K562 (cell line): ENCODE measurements at regions not wholly inside any gene's neighbourhood (a gene's known extent, or its start where the extent isn't known, plus 50 kb on each side); places are given as distances from the start of the nearest gene placed in this dataset.

Experiments used
- ATAC-seq: fragments of 200-7000 bp; cut with Tn5 transposase; 3 replicates; pipeline ENCODE4 v1.9.1; 2020; ENCODE audit warnings: moderate library complexity
- BruUV-seq: library from RNA; stranded (reverse); fragments of 400-500 nt; replicated peaks from 2 replicates; lab custom pipeline; 2021; lab: Mats Ljungman, UMichigan
- CTCF ChIA-PET: fragments of 300-600 bp; formaldehyde crosslinking; extraction: SDS; loops from one replicate; lab custom pipeline; 2021; ENCODE audit warnings: low intra/inter-chr PET ratio; lab: Yijun Ruan, JAX
- POLR2A ChIA-PET: fragments of 300-600, 350-650 bp; sonication (Branson Sonifier 250); formaldehyde crosslinking; extraction: SDS; loops from one replicate; lab custom pipeline; 2021; ENCODE audit warnings: antibody characterized with exemption, inconsistent platforms; lab: Yijun Ruan, JAX
- DNase-seq, 4 experiments: peaks; one replicate each; pipeline versions ENCODE4 v3.0.0 to v3.0.0-alpha.2; 2011 to 2018; ENCODE audit warnings: low spot score in 3 of 4, mixed read lengths in 3 of 4; ENCODE audit errors: extremely low read depth in 1 of 4
- FAIRE-seq: peaks from 2 replicates; lab custom pipeline; 2011; peaks lifted over from hg19 to GRCh38; lab: Jason Lieb, UNC
- H2AFZ ChIP-seq: 2 replicates; pipeline ENCODE4 v1.6.0; 2011; ENCODE audit warnings: low read depth, low read length, control low read depth, inconsistent platforms
- H3K27ac ChIP-seq: fragments of 200-600 bp; 3 replicates; pipeline ENCODE4 v1.8.0; 2011; ENCODE audit warnings: low read depth, mild to moderate bottlenecking, control low read depth, inconsistent platforms, low read length, moderate library complexity, mixed read lengths; ENCODE audit errors: extremely low read depth
- H3K27me3 ChIP-seq, 2 experiments: fragments of 300-600 bp in 1 of 2; 2 replicates in 1 of 2; 3 replicates in 1 of 2; pipeline versions ENCODE4 v1.6.0 to v1.8.0; 2011; ENCODE audit warnings: inconsistent platforms in 2 of 2, low read length in 2 of 2, mild to moderate bottlenecking in 1 of 2, mixed read lengths in 1 of 2, moderate library complexity in 1 of 2; ENCODE audit not compliant: control insufficient read depth in 2 of 2, insufficient read depth in 2 of 2
- H3K36me3 ChIP-seq: fragments of 300-600 bp; 3 replicates; pipeline ENCODE4 v1.8.0; 2011; ENCODE audit warnings: mild to moderate bottlenecking, low read length, inconsistent platforms; ENCODE audit not compliant: control insufficient read depth, insufficient read depth
- H3K4me1 ChIP-seq, 2 experiments: fragments of 200-600 bp in 1 of 2; replicated peaks in 1 of 2; 2 replicates in 1 of 2; 3 replicates in 1 of 2; pipeline versions ENCODE4 v1.5.1 to v1.8.0; 2011; ENCODE audit warnings: inconsistent platforms in 2 of 2, low read length in 2 of 2, mild to moderate bottlenecking in 1 of 2, mixed read lengths in 1 of 2, moderate library complexity in 1 of 2; ENCODE audit not compliant: control insufficient read depth in 2 of 2, insufficient read depth in 2 of 2
- H3K4me2 ChIP-seq: 2 replicates; pipeline ENCODE4 v1.6.1; 2011; ENCODE audit warnings: low read length, control low read depth, inconsistent platforms, mixed read lengths; ENCODE audit not compliant: insufficient read depth
- H3K4me3 ChIP-seq: fragments of 200-600 bp; sonication (generic), shearing (Covaris generic); 2 replicates; pipeline ENCODE4 v1.5.1; 2016; ENCODE audit warnings: control low read depth, inconsistent platforms
- H3K79me2 ChIP-seq: fragments of 200-600 bp; 3 replicates; pipeline ENCODE4 v1.8.0; 2011; ENCODE audit warnings: low read length, inconsistent platforms; ENCODE audit not compliant: control insufficient read depth, insufficient read depth
- H3K9ac ChIP-seq, 2 experiments: 2 replicates each; pipeline versions ENCODE4 v1.6.0 to v1.6.1; 2011; ENCODE audit warnings: low read depth in 2 of 2, low read length in 2 of 2, control low read depth in 1 of 2, inconsistent platforms in 1 of 2, mild to moderate bottlenecking in 1 of 2, mixed read lengths in 1 of 2; ENCODE audit not compliant: insufficient read depth in 1 of 2
- H3K9me1 ChIP-seq: one replicate; pipeline ENCODE4 v1.6.0; 2011; ENCODE audit warnings: inconsistent platforms, mild to moderate bottlenecking, low read length, moderate library complexity; ENCODE audit not compliant: control insufficient read depth, insufficient read depth
- H3K9me3 ChIP-seq: replicated peaks from 2 replicates; pipeline ENCODE4 v1.5.1; 2011; ENCODE audit warnings: low read depth, low read length, inconsistent platforms; ENCODE audit not compliant: control insufficient read depth, insufficient read depth
- H4K20me1 ChIP-seq: replicated peaks from 2 replicates; pipeline ENCODE4 v1.6.1; 2011; ENCODE audit warnings: low read length, inconsistent platforms, mixed read lengths; ENCODE audit not compliant: control insufficient read depth, insufficient read depth
- HNRNPL ChIP-seq: fragments of 200-400 bp; formaldehyde crosslinking; IDR thresholded peaks from 2 replicates; pipeline ENCODE4 v1.6.1; 2017; ENCODE audit warnings: low read depth, mild to moderate bottlenecking, low read length
- HSF4 ChIP-seq: fragments of 250-450 bp; sonication (Bioruptor Pico); IDR thresholded peaks from 2 replicates; pipeline ENCODE4 v2.1.2; 2022; ENCODE audit warnings: mild to moderate bottlenecking, moderate library complexity, borderline replicate concordance
- PHB2 ChIP-seq: fragments of 450-650 bp; IDR thresholded peaks from 2 replicates; pipeline ENCODE4 v1.6.1; 2017; ENCODE audit warnings: low read depth
- PRMT5 ChIP-seq: sonication (generic); formaldehyde crosslinking; IDR thresholded peaks from 2 replicates; pipeline ENCODE4 v1.5.0; 2020; ENCODE audit warnings: missing genetic modification reagents
- RFX7 ChIP-seq: fragments of 250-450 bp; sonication (Bioruptor Pico); IDR thresholded peaks from 2 replicates; pipeline ENCODE4 v1.5.1; 2021; ENCODE audit warnings: mild to moderate bottlenecking
- SAP30 ChIP-seq: fragments of 200-600 bp; sonication (generic); IDR thresholded peaks from 2 replicates; pipeline ENCODE4 v1.6.1; 2012; ENCODE audit warnings: borderline replicate concordance, low read depth, mild to moderate bottlenecking, moderate library complexity, low read length, control low read depth, inconsistent platforms; ENCODE audit not compliant: insufficient read depth, poor library complexity, severe bottlenecking
- STAT5A ChIP-seq: IDR thresholded peaks from 2 replicates; pipeline ENCODE4 v1.6.1; 2012; ENCODE audit warnings: low read length, inconsistent platforms, borderline replicate concordance
- THRA ChIP-seq: fragments of 450-650 bp; IDR thresholded peaks from 2 replicates; pipeline ENCODE4 v1.6.1; 2017; ENCODE audit warnings: mild to moderate bottlenecking, moderate library complexity
- ZBTB12 ChIP-seq: fragments of 250-450 bp; sonication (Bioruptor Pico); IDR thresholded peaks from 2 replicates; pipeline ENCODE4 v1.4.0; 2020
- ZKSCAN1 ChIP-seq: fragments of 150-350 bp; IDR thresholded peaks from 2 replicates; pipeline ENCODE4 v1.6.1; 2016; ENCODE audit warnings: low read depth, low read length
- ZNF655 ChIP-seq: fragments of 250-450 bp; sonication (Bioruptor Pico); IDR thresholded peaks from 2 replicates; pipeline ENCODE4 v1.5.0; 2021
- WGBS: fragments of 100-300 bp; shearing (Covaris generic); methylation state at CpG from one replicate; pipeline ENCODE4 v1.1.6; 2016; ENCODE audit warnings: low coverage, mixed read lengths; ENCODE audit not compliant: insufficient coverage; ENCODE audit errors: missing lambda C conversion rate; 5-methylcytosine and 5-hydroxymethylcytosine counted together
- in situ Hi-C: fragments of 300-500 bp; cut with MboI; formaldehyde crosslinking; loops from 4 replicates; pipeline ENCODE4 v1.15.0; 2018; ENCODE audit warnings: inconsistent platforms, mixed read lengths
- intact Hi-C: fragments of 100-400 bp; cut with micrococcal nuclease; formaldehyde crosslinking; loops from 2 replicates; pipeline ENCODE4 v1.14.2; 2022
- TF ChIP-seq, protein P1 (sequence below), 2 experiments: fragments of 450-650 bp; IDR thresholded peaks; 2 replicates each; pipeline ENCODE4 v1.6.1; 2016
- TF ChIP-seq, protein P2 (sequence below): sonication (generic); formaldehyde crosslinking; IDR thresholded peaks from 2 replicates; pipeline ENCODE4 v1.8.0; 2022; ENCODE audit warnings: missing genetic modification reagents, mild to moderate bottlenecking, borderline replicate concordance
- TF ChIP-seq, protein P3 (sequence below), 2 experiments: fragments of 450-650 bp; conservative IDR thresholded peaks; 2 replicates each; pipeline ENCODE4 v1.6.1; 2017; ENCODE audit warnings: mild to moderate bottlenecking in 2 of 2, moderate library complexity in 2 of 2

DNA sequence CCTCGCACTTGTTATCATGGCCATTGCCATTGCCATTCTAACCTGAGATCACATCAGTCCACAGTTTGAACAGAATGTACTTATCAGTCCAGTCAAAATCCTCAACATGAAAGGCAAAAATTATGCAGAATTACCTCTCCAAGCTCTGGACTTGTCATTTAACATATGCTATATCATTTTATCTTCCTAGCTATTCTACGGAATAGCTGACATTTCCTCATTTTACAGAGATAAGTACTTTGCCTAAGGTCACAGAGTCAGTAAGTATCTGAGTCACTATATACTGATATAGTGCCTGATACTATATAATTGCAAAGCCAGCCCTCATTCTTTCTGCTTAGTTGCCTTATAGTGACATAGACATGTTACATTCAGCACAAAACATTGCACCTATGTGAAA, 456.9 kb upstream of the GHITM start:
- in situ Hi-C loops: no loop called here
- no peak for DNase-seq
- no peaks in the 10 kb centered on the region for H3K36me3 ChIP-seq
- no peak overlapping the region for H2AFZ ChIP-seq
- intact Hi-C loops: no loop called here
- H3K9me3 ChIP-seq: no peaks in the 10 kb centered on the region
- no peak overlapping the region for H3K9ac ChIP-seq
- no peak overlapping the region for H3K27ac ChIP-seq
- ChIA-PET CTCF (no interaction called here), POLR2A (no interaction called here)
- H3K4me1 ChIP-seq: no peaks in the 10 kb centered on the region
- ATAC-seq: no peak
- no peaks in the 10 kb centered on the region for H4K20me1 ChIP-seq
- no peaks in the 10 kb centered on the region for H3K79me2 ChIP-seq
- no peak overlapping the region for H3K4me3 ChIP-seq
- H3K9me1 ChIP-seq: no peaks in the 10 kb centered on the region
- 2% methylated on average over 2 of the region's 2 CpGs for WGBS
- no TSS peak for BruUV-seq
- no peak for FAIRE-seq
- no peaks in the 10 kb centered on the region for H3K27me3 ChIP-seq
- no peak overlapping the region for H3K4me2 ChIP-seq
- TF ChIP-seq ZBTB12 (CRISPR knock-in tag): no peak
- TF ChIP-seq HNRNPL: no peak
- no peak for TF ChIP-seq THRA
- TF ChIP-seq, protein P1, sequence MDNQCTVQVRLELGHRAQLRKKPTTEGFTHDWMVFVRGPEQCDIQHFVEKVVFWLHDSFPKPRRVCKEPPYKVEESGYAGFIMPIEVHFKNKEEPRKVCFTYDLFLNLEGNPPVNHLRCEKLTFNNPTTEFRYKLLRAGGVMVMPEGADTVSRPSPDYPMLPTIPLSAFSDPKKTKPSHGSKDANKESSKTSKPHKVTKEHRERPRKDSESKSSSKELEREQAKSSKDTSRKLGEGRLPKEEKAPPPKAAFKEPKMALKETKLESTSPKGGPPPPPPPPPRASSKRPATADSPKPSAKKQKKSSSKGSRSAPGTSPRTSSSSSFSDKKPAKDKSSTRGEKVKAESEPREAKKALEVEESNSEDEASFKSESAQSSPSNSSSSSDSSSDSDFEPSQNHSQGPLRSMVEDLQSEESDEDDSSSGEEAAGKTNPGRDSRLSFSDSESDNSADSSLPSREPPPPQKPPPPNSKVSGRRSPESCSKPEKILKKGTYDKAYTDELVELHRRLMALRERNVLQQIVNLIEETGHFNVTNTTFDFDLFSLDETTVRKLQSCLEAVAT (IDR thresholded peaks at IDR 0.05): no peak
- TF ChIP-seq ZNF655 (CRISPR knock-in tag): no peak
- no peak for TF ChIP-seq STAT5A
- TF ChIP-seq PRMT5 (CRISPR knock-in tag): no peak
- TF ChIP-seq, protein P2, sequence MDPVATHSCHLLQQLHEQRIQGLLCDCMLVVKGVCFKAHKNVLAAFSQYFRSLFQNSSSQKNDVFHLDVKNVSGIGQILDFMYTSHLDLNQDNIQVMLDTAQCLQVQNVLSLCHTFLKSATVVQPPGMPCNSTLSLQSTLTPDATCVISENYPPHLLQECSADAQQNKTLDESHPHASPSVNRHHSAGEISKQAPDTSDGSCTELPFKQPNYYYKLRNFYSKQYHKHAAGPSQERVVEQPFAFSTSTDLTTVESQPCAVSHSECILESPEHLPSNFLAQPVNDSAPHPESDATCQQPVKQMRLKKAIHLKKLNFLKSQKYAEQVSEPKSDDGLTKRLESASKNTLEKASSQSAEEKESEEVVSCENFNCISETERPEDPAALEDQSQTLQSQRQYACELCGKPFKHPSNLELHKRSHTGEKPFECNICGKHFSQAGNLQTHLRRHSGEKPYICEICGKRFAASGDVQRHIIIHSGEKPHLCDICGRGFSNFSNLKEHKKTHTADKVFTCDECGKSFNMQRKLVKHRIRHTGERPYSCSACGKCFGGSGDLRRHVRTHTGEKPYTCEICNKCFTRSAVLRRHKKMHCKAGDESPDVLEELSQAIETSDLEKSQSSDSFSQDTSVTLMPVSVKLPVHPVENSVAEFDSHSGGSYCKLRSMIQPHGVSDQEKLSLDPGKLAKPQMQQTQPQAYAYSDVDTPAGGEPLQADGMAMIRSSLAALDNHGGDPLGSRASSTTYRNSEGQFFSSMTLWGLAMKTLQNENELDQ (CRISPR knock-in tag): no peak
- no peak for TF ChIP-seq HSF4 (CRISPR knock-in tag)
- TF ChIP-seq ZKSCAN1: no peak
- no peak for TF ChIP-seq PHB2
- TF ChIP-seq, protein P3, sequence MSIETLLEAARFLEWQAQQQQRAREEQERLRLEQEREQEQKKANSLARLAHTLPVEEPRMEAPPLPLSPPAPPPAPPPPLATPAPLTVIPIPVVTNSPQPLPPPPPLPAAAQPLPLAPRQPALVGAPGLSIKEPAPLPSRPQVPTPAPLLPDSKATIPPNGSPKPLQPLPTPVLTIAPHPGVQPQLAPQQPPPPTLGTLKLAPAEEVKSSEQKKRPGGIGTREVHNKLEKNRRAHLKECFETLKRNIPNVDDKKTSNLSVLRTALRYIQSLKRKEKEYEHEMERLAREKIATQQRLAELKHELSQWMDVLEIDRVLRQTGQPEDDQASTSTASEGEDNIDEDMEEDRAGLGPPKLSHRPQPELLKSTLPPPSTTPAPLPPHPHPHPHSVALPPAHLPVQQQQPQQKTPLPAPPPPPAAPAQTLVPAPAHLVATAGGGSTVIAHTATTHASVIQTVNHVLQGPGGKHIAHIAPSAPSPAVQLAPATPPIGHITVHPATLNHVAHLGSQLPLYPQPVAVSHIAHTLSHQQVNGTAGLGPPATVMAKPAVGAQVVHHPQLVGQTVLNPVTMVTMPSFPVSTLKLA (conservative IDR thresholded peaks at IDR 0.05): no peak
- TF ChIP-seq SAP30: no peak
- no peak for TF ChIP-seq RFX7 (CRISPR knock-in tag)
